Activated CD8-positive, alpha-beta T cell treated with anti-CD3 and anti-CD28 coated beads for 36 hours (primary cell): ENCODE measurements at regions not wholly inside any gene's neighbourhood (a gene's known extent, or its start where the extent isn't known, plus 50 kb on each side); places are given as distances from the start of the nearest gene placed in this dataset.

ENCODE experiments used
- ATAC-seq: fragments of 200-7000 bp; cut with Tn5 transposase; one replicate; pipeline ENCODE4 v1.10.0; 2021; ENCODE audit warnings: mild to moderate bottlenecking, moderate library complexity
- CTCF ChIA-PET: fragments of 350-600 bp; sonication (Branson Sonifier 250); formaldehyde crosslinking; loops from one replicate; lab custom pipeline; 2021; ENCODE audit warnings: antibody characterized with exemption; lab: Charles Lee
- POLR2A ChIA-PET: fragments of 350-600 bp; sonication (Branson Sonifier 250); formaldehyde crosslinking; loops from one replicate; lab custom pipeline; 2021; ENCODE audit warnings: antibody characterized with exemption; lab: Charles Lee
- DNase-seq: peaks from one replicate; pipeline ENCODE4 v3.0.0-alpha.2; 2020
- H3K27ac Mint-ChIP-seq: one replicate; pipeline ENCODE4 v1.8.0; 2021; ENCODE audit warnings: mild to moderate bottlenecking, mixed read lengths
- H3K27me3 Mint-ChIP-seq: one replicate; pipeline ENCODE4 v1.8.0; 2021; ENCODE audit warnings: mixed read lengths
- H3K36me3 Mint-ChIP-seq: one replicate; pipeline ENCODE4 v1.8.0; 2021; ENCODE audit warnings: low read depth, mixed read lengths
- H3K4me1 Mint-ChIP-seq: one replicate; pipeline ENCODE4 v1.8.0; 2021; ENCODE audit warnings: low read depth, mixed read lengths
- H3K4me3 Mint-ChIP-seq: one replicate; pipeline ENCODE4 v1.8.0; 2021; ENCODE audit warnings: mild to moderate bottlenecking, moderate library complexity, mixed read lengths
- H3K9me3 Mint-ChIP-seq: one replicate; pipeline ENCODE4 v1.8.0; 2021; ENCODE audit warnings: mixed read lengths
- CTCF ChIP-seq: fragments of 200-600 bp; IDR thresholded peaks from one replicate; pipeline ENCODE4 v1.8.0; 2022; ENCODE audit warnings: antibody characterized with exemption, mild to moderate bottlenecking
- intact Hi-C: fragments of 100-400 bp; cut with micrococcal nuclease; formaldehyde crosslinking; loops from one replicate; pipeline ENCODE4 v1.10.0; 2022

- ATAC-seq (no peak), DNase-seq (no peak)
- Mint-ChIP-seq H3K4me1 (no peaks in the 10 kb centered on the region), H3K27me3 (no peaks in the 10 kb centered on the region), H3K36me3 (no peaks in the 10 kb centered on the region), H3K4me3 (no peak overlapping the region), H3K9me3 (peaks cover 2% of the 10 kb centered on the region), H3K27ac (no peak overlapping the region)
- intact Hi-C loops, result no loop called here
- POLR2A ChIA-PET, result no interaction called here
- TF ChIP-seq CTCF, result no peak
- CTCF ChIA-PET, result no interaction called here
Observed at GRCh38 chr11:23143022-23143421, 282.7 kb upstream of the CCDC179 start.

- DNase-seq (no peak), ATAC-seq (no peak)
- no peak overlapping the region for H3K4me3 Mint-ChIP-seq
- ChIA-PET POLR2A (no interaction called here), CTCF (interaction anchor here (1.7 kb wide), 1 partner anchor 38 kb away, joined by 4 read pairs; no protein-coding TSS in a partner anchor)
- H3K27me3 Mint-ChIP-seq, result no peaks in the 10 kb centered on the region
- intact Hi-C loops, result no loop called here
- H3K36me3 Mint-ChIP-seq, result no peaks in the 10 kb centered on the region
- no peak overlapping the region for H3K27ac Mint-ChIP-seq
- H3K9me3 Mint-ChIP-seq, result no peaks in the 10 kb centered on the region
- TF ChIP-seq CTCF, result no peak
- no peaks in the 10 kb centered on the region for H3K4me1 Mint-ChIP-seq
Observed at GRCh38 chr11:23151819-23152218, 291.5 kb upstream of the CCDC179 start.

GRCh38 chr11:23155503-23155902 lies 295.2 kb upstream of the CCDC179 start:
- CTCF ChIA-PET, result no interaction called here
- H3K4me3 Mint-ChIP-seq, result no peak overlapping the region
- H3K36me3 Mint-ChIP-seq, result no peaks in the 10 kb centered on the region
- H3K27ac Mint-ChIP-seq, result no peak overlapping the region
- DNase-seq (no peak), ATAC-seq (no peak)
- POLR2A ChIA-PET, result no interaction called here
- TF ChIP-seq CTCF, result no peak
- H3K9me3 Mint-ChIP-seq, result no peaks in the 10 kb centered on the region
- no peaks in the 10 kb centered on the region for H3K27me3 Mint-ChIP-seq
- intact Hi-C loops, result no loop called here
- no peaks in the 10 kb centered on the region for H3K4me1 Mint-ChIP-seq

GRCh38 chr11:23164022-23164421 lies 303.7 kb upstream of the CCDC179 start:
- no peak overlapping the region for H3K4me3 Mint-ChIP-seq

GRCh38 chr11:23166376-23166775 lies 306.1 kb upstream of the CCDC179 start:
- Mint-ChIP-seq H3K9me3 (no peaks in the 10 kb centered on the region), H3K27ac (no peak overlapping the region), H3K4me3 (no peak overlapping the region), H3K27me3 (no peaks in the 10 kb centered on the region), H3K4me1 (no peaks in the 10 kb centered on the region), H3K36me3 (no peaks in the 10 kb centered on the region)
- ATAC-seq, result no peak
- ChIA-PET POLR2A (no interaction called here), CTCF (no interaction called here)
- no peak for DNase-seq
- no peak for TF ChIP-seq CTCF
- intact Hi-C loops, result no loop called here

More at GRCh38 chr11:23164022-23164421, 303.7 kb upstream of the CCDC179 start:
- intact Hi-C loops, result no loop called here
- H3K4me1 Mint-ChIP-seq, result no peaks in the 10 kb centered on the region
- H3K27me3 Mint-ChIP-seq, result no peaks in the 10 kb centered on the region
- no peak for ATAC-seq
- H3K27ac Mint-ChIP-seq, result no peak overlapping the region
- no peaks in the 10 kb centered on the region for H3K36me3 Mint-ChIP-seq
- DNase-seq, result no peak
- CTCF ChIA-PET, result no interaction called here
- TF ChIP-seq CTCF, result no peak
- POLR2A ChIA-PET, result no interaction called here
- H3K9me3 Mint-ChIP-seq, result no peaks in the 10 kb centered on the region
